CD4-positive, alpha-beta T cell treated with Interleukin-10 for 1 hour (primary cell): ENCODE measurements at regions not wholly inside any gene's neighbourhood (a gene's known extent, or its start where the extent isn't known, plus 50 kb on each side); places are given as distances from the start of the nearest gene placed in this dataset.

Source experiments
- DNase-seq: peaks from one replicate; pipeline ENCODE4 v3.0.0-alpha.2; 2020

- no peak for DNase-seq
Observed at GRCh38 chr5:108436696-108437095, 54.8 kb upstream of the FBXL17 start.

GRCh38 chr5:108433600-108433999 lies 51.7 kb upstream of the FBXL17 start:
- no peak for DNase-seq

- DNase-seq = no peak
Observed at GRCh38 chr5:108432024-108432423, 50.1 kb upstream of the FBXL17 start.
